ENCODE measurements at regions not wholly inside any gene's neighbourhood (a gene's known extent, or its start where the extent isn't known, plus 50 kb on each side); places are given as distances from the start of the nearest gene placed in this dataset.

DNA sequence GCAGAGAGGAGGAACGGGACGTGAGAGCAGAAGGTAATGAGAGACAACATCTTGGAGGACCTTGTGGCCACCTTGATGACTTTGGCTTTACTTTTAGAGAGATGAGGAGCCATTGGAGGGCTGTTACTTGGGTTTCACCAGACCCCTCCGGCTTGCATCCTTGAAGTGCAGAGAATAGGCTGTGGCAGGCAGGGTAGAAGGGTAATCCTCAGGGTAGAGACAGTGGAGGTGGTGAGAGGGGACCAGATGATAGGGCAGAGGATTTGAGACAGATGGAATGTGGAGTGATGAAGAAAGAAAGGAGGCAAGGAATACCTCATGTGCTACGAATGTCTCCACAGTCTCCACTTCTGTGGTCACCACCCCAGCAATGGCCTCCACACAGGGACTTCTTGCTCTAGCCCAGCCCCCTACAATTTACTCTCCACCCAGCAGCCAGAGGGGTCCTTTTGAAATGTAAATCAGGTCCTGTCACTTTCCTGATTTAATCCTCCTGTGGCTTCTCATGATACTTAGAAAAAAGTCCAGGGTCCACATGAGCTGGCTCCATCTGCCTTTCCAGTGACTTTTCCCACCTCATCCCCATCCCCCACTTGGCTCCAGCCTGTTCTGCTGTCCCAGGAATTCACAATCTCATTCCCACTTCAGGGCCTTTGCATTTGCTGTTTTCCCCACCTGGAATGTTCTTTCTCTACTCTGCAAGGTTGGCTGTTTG, 115.0 kb downstream of the PJA1 start:
- TF ChIP-seq, protein P1, sequence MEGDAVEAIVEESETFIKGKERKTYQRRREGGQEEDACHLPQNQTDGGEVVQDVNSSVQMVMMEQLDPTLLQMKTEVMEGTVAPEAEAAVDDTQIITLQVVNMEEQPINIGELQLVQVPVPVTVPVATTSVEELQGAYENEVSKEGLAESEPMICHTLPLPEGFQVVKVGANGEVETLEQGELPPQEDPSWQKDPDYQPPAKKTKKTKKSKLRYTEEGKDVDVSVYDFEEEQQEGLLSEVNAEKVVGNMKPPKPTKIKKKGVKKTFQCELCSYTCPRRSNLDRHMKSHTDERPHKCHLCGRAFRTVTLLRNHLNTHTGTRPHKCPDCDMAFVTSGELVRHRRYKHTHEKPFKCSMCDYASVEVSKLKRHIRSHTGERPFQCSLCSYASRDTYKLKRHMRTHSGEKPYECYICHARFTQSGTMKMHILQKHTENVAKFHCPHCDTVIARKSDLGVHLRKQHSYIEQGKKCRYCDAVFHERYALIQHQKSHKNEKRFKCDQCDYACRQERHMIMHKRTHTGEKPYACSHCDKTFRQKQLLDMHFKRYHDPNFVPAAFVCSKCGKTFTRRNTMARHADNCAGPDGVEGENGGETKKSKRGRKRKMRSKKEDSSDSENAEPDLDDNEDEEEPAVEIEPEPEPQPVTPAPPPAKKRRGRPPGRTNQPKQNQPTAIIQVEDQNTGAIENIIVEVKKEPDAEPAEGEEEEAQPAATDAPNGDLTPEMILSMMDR (conservative IDR thresholded peaks at IDR 0.05; ENCODE audit: low read depth, low read length), result no peak
- no peak for DNase-seq (ENCODE audit: low read depth)
- H3K4me3 ChIP-seq (ENCODE audit: low read length), result no peak overlapping the region

DNA sequence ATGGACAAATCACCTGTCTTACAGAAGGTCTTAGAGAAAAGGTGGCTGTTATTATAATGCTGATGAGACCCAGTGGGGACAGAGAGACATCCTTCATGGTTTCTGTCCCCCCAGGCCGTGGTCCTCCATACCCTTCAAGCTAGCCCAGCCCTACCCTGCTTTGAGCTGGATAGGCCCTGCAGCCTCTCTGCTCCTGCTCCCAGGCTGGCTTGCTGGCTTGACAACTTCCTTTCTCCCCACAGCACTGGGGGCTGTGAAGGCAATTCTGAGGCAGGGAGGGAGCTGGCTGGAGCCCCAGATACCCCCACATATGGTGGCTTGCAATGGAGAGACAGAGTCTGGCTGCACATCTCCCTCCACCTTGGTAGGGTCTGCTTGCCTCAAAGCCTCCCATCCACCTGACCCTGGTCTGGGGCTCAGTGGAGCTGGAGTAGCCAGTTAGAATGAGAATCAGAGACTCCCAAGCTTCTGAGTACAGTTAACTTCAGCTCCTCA, 118.2 kb downstream of the PJA1 start:
- no peak for DNase-seq (ENCODE audit: low read depth)
- H3K4me3 ChIP-seq (ENCODE audit: low read length), result no peak overlapping the region
- TF ChIP-seq, protein P1 (conservative IDR thresholded peaks at IDR 0.05; ENCODE audit: low read depth, low read length), result no peak

DNA sequence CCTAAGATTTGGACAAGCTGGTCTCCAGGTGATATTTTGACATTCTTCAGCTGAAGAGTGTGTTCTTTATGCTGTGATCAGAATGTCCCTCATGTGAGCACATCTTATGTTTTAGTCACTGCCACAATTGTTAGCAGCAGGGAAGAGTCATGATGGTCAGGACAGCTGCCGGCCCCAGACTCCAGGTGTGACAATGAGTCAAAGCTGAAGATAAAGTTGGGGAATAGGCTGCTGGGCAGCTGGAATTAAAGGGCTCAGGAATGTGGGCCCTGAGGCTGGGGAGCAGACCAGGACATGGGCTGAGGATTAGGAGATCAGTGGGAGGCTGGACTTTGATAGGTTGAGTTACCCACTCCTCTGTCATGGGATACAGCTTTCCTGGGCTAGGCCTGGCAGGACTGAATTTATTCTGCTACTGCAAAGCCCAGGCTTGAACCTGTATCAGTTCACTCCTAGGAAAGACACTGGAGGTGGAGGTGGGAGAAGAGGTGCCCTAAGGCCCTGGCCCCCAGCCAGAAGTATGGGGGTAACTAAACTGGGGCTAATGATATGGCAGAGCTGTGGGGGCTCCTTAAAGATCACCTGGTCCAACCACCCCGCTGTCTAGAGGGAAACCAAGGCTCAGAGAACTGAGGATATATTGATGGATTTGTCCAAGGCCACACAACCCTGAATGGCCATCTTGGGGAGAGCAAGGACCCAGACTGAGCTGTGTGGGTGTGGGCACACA, 119.5 kb downstream of the PJA1 start:
- no peak for DNase-seq (ENCODE audit: low read depth)
- TF ChIP-seq, protein P1 (conservative IDR thresholded peaks at IDR 0.05; ENCODE audit: low read depth, low read length), result no peak
- no peak overlapping the region for H3K4me3 ChIP-seq (ENCODE audit: low read length)

DNA sequence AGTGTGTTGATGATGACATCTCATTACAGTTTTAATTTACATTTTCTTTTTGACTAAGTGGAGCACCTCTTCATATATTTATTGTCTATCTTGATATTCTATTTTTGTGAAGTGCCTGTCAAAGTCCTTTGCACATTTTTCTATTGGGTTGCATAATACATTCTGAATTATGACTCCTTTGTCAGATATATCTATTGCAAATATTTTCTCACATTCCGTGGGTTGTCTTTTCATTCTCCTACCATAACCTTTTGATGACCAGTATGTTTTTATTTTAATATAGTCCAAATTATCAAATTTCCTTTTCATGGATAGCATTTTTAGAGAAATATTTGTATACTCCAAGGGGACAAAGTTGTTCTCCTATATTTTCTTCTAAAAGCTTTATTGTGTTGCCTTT, 126.4 kb downstream of the PJA1 start:
- TF ChIP-seq, protein P1 (conservative IDR thresholded peaks at IDR 0.05; ENCODE audit: low read depth, low read length), result no peak
- DNase-seq (ENCODE audit: low read depth), result no peak
- no peak overlapping the region for H3K4me3 ChIP-seq (ENCODE audit: low read length)

DNA sequence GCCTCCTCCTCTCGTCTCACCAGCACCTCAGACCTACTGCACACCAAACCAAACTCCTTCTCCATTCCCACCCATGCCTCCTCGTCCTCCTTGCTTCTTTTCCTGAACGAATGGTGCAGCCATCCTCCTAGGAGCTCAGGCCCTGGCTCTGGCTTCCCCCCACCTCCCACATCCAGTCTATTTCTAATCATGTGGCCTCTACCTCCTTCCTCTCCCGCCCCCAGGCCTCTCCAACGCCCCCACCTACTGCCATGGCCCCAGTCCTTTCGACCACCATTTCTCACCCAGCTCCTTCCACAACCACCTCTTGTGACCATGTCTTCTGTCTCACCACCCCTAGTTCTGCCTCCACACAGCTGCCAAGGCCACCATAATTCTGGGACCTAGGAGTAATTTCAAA, 127.1 kb downstream of the PJA1 start:
- no peak overlapping the region for H3K4me3 ChIP-seq (ENCODE audit: low read length)
- no peak for DNase-seq (ENCODE audit: low read depth)
- TF ChIP-seq, protein P1 (conservative IDR thresholded peaks at IDR 0.05; ENCODE audit: low read depth, low read length), result no peak

DNA sequence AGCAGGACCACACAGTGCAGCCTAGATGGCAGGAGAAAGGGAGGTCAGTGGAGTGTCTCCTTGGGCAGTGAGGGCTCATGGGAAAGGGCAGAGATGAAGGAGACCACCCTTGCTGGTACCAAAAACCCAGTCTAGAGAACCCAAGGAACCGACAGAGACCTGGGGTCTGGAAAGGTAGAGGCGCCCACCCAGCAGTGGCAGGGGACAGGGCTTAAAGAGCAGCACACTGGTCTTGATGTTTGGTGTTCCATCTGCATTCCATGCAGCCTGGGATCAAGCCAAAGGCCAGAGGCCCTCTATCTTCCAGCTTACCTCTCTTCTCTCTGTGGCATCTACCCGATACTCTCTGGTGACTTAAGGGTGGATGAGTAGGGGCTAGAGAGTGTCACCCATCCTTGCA, 127.5 kb downstream of the PJA1 start:
- DNase-seq (ENCODE audit: low read depth), result no peak
- no peak overlapping the region for H3K4me3 ChIP-seq (ENCODE audit: low read length)
- TF ChIP-seq, protein P1 (conservative IDR thresholded peaks at IDR 0.05; ENCODE audit: low read depth, low read length), result no peak

Measured in retinal pigment epithelial cell (primary cell).